Choroid plexus epithelial cell (primary cell): ENCODE measurements at regions not wholly inside any gene's neighbourhood (a gene's known extent, or its start where the extent isn't known, plus 50 kb on each side); places are given as distances from the start of the nearest gene placed in this dataset.

ENCODE experiments used
- DNase-seq: peaks from one replicate; pipeline ENCODE4 v3.0.0-alpha.2; 2010; ENCODE audit warnings: low read depth
- H3K4me3 ChIP-seq: 2 replicates; pipeline ENCODE4 v1.5.1; 2011; ENCODE audit warnings: low read depth, mild to moderate bottlenecking, control low read depth, low read length, moderate library complexity
- TF ChIP-seq, protein P1 (sequence below): conservative IDR thresholded peaks from 2 replicates; pipeline ENCODE4 v1.5.1; 2011; ENCODE audit warnings: low read depth, mild to moderate bottlenecking, control low read depth, inconsistent platforms, low read length, moderate library complexity

DNA sequence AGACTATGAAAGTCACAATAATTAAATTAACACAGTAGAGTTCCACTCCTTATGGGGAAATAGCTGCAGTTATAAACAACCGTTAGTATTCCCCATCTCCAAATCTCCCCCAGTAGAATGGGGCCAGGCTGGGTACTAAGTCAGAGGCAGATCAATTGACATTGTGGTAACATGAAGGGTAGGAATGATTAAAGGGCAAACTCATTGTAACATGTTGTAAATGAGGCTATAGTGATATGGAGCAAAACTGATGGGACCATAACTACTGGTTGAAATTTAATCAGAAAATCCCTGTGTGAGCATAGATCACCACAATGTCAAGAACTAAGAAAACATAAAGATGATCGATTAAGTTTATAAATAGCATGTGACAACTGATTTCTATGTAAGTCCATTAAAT lies 231.9 kb upstream of the NLGN4Y start:
- TF ChIP-seq, protein P1, sequence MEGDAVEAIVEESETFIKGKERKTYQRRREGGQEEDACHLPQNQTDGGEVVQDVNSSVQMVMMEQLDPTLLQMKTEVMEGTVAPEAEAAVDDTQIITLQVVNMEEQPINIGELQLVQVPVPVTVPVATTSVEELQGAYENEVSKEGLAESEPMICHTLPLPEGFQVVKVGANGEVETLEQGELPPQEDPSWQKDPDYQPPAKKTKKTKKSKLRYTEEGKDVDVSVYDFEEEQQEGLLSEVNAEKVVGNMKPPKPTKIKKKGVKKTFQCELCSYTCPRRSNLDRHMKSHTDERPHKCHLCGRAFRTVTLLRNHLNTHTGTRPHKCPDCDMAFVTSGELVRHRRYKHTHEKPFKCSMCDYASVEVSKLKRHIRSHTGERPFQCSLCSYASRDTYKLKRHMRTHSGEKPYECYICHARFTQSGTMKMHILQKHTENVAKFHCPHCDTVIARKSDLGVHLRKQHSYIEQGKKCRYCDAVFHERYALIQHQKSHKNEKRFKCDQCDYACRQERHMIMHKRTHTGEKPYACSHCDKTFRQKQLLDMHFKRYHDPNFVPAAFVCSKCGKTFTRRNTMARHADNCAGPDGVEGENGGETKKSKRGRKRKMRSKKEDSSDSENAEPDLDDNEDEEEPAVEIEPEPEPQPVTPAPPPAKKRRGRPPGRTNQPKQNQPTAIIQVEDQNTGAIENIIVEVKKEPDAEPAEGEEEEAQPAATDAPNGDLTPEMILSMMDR = no peak
- no peak for DNase-seq
- no peak overlapping the region for H3K4me3 ChIP-seq

DNA sequence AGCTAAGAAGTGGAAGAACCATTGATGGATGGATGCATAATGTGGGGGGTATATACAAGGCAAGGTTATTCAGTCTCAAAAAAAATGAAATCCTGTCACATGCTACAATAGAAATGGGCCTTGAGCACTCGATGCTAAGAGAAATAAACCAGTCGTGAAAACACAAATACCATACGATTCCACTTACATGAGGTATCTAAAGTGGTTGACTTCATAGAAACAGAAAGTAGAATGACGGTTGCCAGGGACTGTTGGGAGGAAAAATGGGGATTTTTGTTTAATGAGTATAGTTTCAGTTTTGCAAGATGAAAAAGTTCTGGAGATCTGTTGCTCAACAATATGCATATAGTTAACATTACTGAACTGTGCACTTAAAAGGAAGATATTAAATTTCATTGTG lies 223.6 kb upstream of the NLGN4Y start:
- H3K4me3 ChIP-seq = no peak overlapping the region
- TF ChIP-seq, protein P1 = no peak
- DNase-seq = no peak

DNA sequence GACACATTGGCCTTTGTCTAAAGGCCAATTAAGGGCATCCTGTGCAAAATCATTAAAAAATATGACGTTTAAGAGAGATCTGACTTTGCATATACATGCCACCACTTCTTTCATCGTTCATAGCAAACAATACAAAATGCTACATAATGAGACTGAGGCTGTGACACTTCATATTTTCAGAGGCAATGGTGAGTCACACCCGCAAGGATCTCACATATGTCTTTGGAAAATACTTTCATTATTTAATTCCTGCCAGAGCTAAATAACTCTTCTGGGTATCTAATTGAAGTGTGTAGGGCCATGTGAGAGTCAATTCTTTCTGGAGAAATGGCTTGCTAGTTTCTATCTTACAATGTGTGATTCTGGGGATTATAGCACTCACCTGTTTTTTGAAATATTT lies 222.8 kb upstream of the NLGN4Y start:
- no peak overlapping the region for H3K4me3 ChIP-seq
- TF ChIP-seq, protein P1 = no peak
- DNase-seq = no peak

DNA sequence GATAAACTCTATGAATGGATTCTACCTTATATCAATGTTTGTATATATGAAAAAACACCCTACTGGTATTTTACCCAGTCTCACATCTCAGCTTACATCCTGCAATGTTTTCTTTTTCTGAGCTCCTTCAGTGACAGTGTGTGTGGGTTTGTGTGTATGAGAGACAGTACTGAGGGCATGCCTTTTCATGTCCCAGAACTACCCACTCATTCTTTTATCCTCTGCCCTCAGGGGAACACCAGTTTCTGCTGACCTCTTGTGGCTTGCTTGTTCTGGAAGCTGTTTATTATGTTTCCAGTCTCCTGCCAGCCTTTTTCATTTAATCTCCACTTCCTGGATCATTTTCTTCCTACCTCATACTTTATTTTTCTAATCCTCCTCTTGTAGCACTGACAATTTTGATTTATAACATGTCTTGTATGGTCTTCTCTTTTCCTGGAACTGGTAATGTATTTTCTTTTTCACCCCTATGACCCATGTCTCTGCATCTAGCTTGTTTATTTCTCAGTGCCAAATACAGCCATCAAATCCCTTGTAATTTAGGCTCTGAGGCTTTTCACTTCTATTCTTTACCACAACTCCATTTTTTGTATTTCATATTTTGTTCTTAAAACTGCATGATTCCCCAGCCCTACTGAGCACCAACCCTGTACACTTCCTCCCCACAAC lies 195.5 kb upstream of the NLGN4Y start:
- H3K4me3 ChIP-seq = no peak overlapping the region
- no peak for DNase-seq
- TF ChIP-seq, protein P1 = no peak

DNA sequence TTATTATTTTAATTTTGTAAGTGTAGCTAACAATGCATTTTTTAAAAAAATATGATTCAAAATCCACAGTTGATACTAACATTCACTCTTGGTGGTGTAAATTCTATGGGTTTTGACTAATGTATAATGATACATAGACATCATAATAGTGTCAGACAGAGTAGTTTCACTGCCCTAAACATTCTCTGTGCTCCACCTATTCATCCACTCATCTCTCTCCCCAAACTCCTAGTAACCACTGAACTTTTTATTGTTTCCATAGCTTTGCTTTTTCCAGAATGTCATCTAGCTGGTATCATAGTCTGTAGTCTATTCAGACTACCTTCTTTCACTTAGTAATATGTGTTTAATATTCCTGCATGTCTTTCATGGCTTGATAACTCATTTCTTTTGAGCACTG lies 194.0 kb upstream of the NLGN4Y start:
- H3K4me3 ChIP-seq = no peak overlapping the region
- TF ChIP-seq, protein P1 = no peak
- no peak for DNase-seq

DNA sequence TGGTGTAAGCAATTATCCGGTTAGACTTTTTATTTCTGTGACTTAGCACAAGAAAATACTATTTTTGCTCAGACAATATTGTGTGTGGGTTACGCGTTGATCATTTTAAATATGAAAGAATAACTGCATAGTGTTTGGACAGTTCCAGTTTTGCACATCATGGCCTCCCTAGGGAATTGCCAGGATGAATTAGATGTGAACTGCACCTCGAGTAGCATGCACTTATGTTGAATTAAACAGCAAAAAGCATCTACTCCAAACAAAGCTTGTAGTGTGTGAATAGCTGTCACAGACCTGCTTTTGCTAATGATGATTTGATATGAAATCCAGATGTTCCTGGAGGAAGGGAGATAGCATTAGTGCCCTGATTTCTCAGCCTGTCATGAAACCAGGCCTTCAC lies 184.8 kb upstream of the NLGN4Y start:
- no peak for DNase-seq
- TF ChIP-seq, protein P1 = no peak
- no peak overlapping the region for H3K4me3 ChIP-seq

DNA sequence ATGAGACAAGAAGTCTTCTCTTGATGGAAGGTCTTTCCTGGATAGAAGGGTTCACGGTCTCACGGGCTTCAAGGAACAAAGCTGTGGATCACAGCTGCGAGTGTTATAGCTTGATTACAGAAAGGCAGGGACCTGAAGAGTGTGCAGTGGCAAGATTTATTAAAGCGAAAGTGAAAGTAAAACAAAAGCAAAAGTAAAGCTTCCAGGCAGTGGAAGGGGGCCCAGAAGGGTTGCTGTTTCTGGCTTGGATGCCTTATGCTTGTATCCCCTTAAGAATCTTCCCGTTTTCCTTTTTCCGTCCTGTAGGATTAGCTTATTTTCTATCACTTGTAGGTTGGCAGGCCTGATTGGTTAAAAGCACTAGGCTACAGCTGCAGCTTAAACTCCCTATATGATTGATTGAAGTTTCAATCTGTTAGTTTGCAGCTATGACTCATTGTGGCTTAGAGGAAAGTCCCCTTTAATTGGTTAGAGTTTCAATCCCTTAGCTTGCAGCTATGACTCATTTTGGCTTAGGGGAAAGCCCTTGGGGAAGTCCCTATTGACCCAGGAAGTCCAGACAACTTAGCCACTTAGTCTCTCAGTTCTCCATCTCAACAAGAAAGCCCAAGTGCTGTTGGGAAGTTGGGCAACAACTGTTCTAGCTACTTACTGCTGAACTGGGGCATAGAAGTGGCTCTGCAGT lies 183.7 kb upstream of the NLGN4Y start:
- H3K4me3 ChIP-seq = no peak overlapping the region
- TF ChIP-seq, protein P1 = no peak
- peak; percentile 4 for DNase-seq
